ENCODE measurements at regions not wholly inside any gene's neighbourhood (a gene's known extent, or its start where the extent isn't known, plus 50 kb on each side); places are given as distances from the start of the nearest gene placed in this dataset.
"Not testable (repeated sequence)": the region's sequence is repeated elsewhere in the genome, so short reads cannot be mapped to it uniquely, and the experiment has no call there.

- H3K27me3 ChIP-seq = no peaks in the 10 kb centered on the region
- H3K36me3 ChIP-seq = no peaks in the 10 kb centered on the region
- TF ChIP-seq, protein P1, sequence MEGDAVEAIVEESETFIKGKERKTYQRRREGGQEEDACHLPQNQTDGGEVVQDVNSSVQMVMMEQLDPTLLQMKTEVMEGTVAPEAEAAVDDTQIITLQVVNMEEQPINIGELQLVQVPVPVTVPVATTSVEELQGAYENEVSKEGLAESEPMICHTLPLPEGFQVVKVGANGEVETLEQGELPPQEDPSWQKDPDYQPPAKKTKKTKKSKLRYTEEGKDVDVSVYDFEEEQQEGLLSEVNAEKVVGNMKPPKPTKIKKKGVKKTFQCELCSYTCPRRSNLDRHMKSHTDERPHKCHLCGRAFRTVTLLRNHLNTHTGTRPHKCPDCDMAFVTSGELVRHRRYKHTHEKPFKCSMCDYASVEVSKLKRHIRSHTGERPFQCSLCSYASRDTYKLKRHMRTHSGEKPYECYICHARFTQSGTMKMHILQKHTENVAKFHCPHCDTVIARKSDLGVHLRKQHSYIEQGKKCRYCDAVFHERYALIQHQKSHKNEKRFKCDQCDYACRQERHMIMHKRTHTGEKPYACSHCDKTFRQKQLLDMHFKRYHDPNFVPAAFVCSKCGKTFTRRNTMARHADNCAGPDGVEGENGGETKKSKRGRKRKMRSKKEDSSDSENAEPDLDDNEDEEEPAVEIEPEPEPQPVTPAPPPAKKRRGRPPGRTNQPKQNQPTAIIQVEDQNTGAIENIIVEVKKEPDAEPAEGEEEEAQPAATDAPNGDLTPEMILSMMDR (IDR thresholded peaks at IDR 0.05) = no peak
- no peak overlapping the region for H3K4me3 ChIP-seq
- no peaks in the 10 kb centered on the region for H3K4me1 ChIP-seq
- intact Hi-C loops (cut with DNase I) = no loop called here
- H3K9me3 ChIP-seq = no peaks in the 10 kb centered on the region
- ATAC-seq = no peak
- H3K27ac ChIP-seq = no peak overlapping the region
- DNase-seq = no peak
These were observed 85.9 kb upstream of the SOX13 start for GRCh38 chr1:203986887-203987461.

DNA sequence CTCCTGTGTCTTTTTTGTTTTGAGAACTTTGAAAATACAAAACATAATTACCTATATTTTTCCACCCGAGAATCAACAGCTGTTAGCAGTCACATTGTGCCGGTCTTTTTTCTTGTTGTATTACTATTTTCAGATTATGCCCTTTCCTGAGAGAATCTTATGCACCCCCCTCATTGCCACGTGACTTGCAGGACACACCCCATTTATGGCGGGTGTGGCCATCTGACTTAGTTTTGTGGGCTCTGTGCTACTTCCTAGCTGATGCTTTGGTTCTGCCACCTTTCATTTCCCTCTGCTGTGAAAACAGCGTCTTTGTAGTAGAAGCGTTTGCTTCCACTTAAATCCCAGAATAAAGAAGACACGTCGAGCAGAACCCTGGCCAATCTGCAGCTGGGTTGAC lies 82.8 kb upstream of the SOX13 start:
- no peaks in the 10 kb centered on the region for H3K36me3 ChIP-seq
- no peaks in the 10 kb centered on the region for H3K9me3 ChIP-seq
- no peak overlapping the region for H3K27ac ChIP-seq
- intact Hi-C loops (cut with DNase I) = no loop called here
- TF ChIP-seq, protein P1 (IDR thresholded peaks at IDR 0.05) = no peak
- DNase-seq = no peak
- ATAC-seq = no peak
- H3K4me1 ChIP-seq = no peaks in the 10 kb centered on the region
- no peak overlapping the region for H3K4me3 ChIP-seq
- no peaks in the 10 kb centered on the region for H3K27me3 ChIP-seq

GRCh38 chr1:203992440-203992839 lies 80.5 kb upstream of the SOX13 start:
- H3K36me3 ChIP-seq = no peaks in the 10 kb centered on the region
- ATAC-seq = no peak
- no peak for DNase-seq
- no peak overlapping the region for H3K27ac ChIP-seq
- H3K4me3 ChIP-seq = no peak overlapping the region
- TF ChIP-seq, protein P1 (IDR thresholded peaks at IDR 0.05) = no peak
- intact Hi-C loops (cut with DNase I) = no loop called here
- H3K9me3 ChIP-seq = no peaks in the 10 kb centered on the region
- H3K4me1 ChIP-seq = no peaks in the 10 kb centered on the region
- no peaks in the 10 kb centered on the region for H3K27me3 ChIP-seq

GRCh38 chr1:203993256-203993655 lies 79.7 kb upstream of the SOX13 start:
- TF ChIP-seq, protein P1 (IDR thresholded peaks at IDR 0.05) = no peak
- DNase-seq = no peak
- H3K27me3 ChIP-seq = no peaks in the 10 kb centered on the region
- intact Hi-C loops (cut with DNase I) = no loop called here
- no peaks in the 10 kb centered on the region for H3K4me1 ChIP-seq
- no peak overlapping the region for H3K4me3 ChIP-seq
- no peaks in the 10 kb centered on the region for H3K9me3 ChIP-seq
- no peaks in the 10 kb centered on the region for H3K36me3 ChIP-seq
- no peak for ATAC-seq
- no peak overlapping the region for H3K27ac ChIP-seq

GRCh38 chr1:203995228-203995627 lies 77.7 kb upstream of the SOX13 start:
- DNase-seq (no peak), ATAC-seq (no peak)
- TF ChIP-seq, protein P1 (IDR thresholded peaks at IDR 0.05) = no peak
- intact Hi-C loops (cut with DNase I) = no loop called here
- H3K27me3 ChIP-seq = no peaks in the 10 kb centered on the region
- H3K4me1 ChIP-seq = no peaks in the 10 kb centered on the region
- no peaks in the 10 kb centered on the region for H3K9me3 ChIP-seq
- H3K36me3 ChIP-seq = no peaks in the 10 kb centered on the region
- H3K27ac ChIP-seq = no peak overlapping the region
- no peak overlapping the region for H3K4me3 ChIP-seq

- intact Hi-C loops (cut with DNase I) = no loop called here
- no peaks in the 10 kb centered on the region for H3K9me3 ChIP-seq
- H3K27me3 ChIP-seq = no peaks in the 10 kb centered on the region
- TF ChIP-seq, protein P1 (IDR thresholded peaks at IDR 0.05) = no peak
- no peaks in the 10 kb centered on the region for H3K4me1 ChIP-seq
- H3K27ac ChIP-seq = no peak overlapping the region
- no peaks in the 10 kb centered on the region for H3K36me3 ChIP-seq
- DNase-seq = no peak
- peak; percentile 44 for ATAC-seq
- H3K4me3 ChIP-seq = no peak overlapping the region
These were observed 76.8 kb upstream of the SOX13 start for GRCh38 chr1:203996126-203996525.

GRCh38 chr1:203998571-203998970 lies 74.3 kb upstream of the SOX13 start:
- H3K36me3 ChIP-seq; DNase-seq; ATAC-seq; H3K27ac ChIP-seq; intact Hi-C loops (cut with DNase I); H3K4me3 ChIP-seq; H3K27me3 ChIP-seq; H3K9me3 ChIP-seq; H3K4me1 ChIP-seq: not testable (repeated sequence)
